GM19351 (cell line): ENCODE measurements at regions not wholly inside any gene's neighbourhood (a gene's known extent, or its start where the extent isn't known, plus 50 kb on each side); places are given as distances from the start of the nearest gene placed in this dataset.
"Not testable (repeated sequence)": the region's sequence is repeated elsewhere in the genome, so short reads cannot be mapped to it uniquely, and the experiment has no call there.

ENCODE experiments used
- ATAC-seq: cut with Tn5 transposase; IDR thresholded peaks from one replicate; pipeline ENCODE4 v1.9.1; 2021; ENCODE audit warnings: mild to moderate bottlenecking, moderate library complexity; ENCODE audit not compliant: unreplicated experiment

GRCh38 chr3:166688665-166689064, 691.4 kb downstream of the ZBBX start:
- no peak for ATAC-seq

- no peak for ATAC-seq
Observed at GRCh38 chr3:166685246-166685645, 694.9 kb downstream of the ZBBX start.

- ATAC-seq, result not testable (repeated sequence)
Observed at GRCh38 chr3:166684077-166684476, 696.0 kb downstream of the ZBBX start.

- ATAC-seq, result no peak
Observed at GRCh38 chr3:166669781-166670180, 710.3 kb downstream of the ZBBX start.

- ATAC-seq, result no peak
Observed at GRCh38 chr3:166663194-166663593, 716.9 kb downstream of the ZBBX start.

- ATAC-seq, result no peak
Observed at GRCh38 chr3:166661621-166662020, 718.5 kb downstream of the ZBBX start.

GRCh38 chr3:166660962-166661361, 719.1 kb downstream of the ZBBX start:
- ATAC-seq, result no peak

GRCh38 chr3:166637984-166638530, 742.0 kb downstream of the ZBBX start:
- ATAC-seq, result no peak

- no peak for ATAC-seq
Observed at GRCh38 chr3:166634091-166634746, 745.9 kb downstream of the ZBBX start.

GRCh38 chr3:166630190-166630589, 749.9 kb downstream of the ZBBX start:
- no peak for ATAC-seq

- no peak for ATAC-seq
Observed at GRCh38 chr3:166613365-166613764, 766.7 kb downstream of the ZBBX start.

GRCh38 chr3:166612761-166613160, 767.3 kb downstream of the ZBBX start:
- ATAC-seq, result not testable (repeated sequence)

- ATAC-seq, result no peak
Observed at GRCh38 chr3:166607933-166608521, 770.8 kb upstream of the BCHE start.

- ATAC-seq, result no peak
Observed at GRCh38 chr3:166606988-166607387, 769.8 kb upstream of the BCHE start.

GRCh38 chr3:166593776-166594175, 756.6 kb upstream of the BCHE start:
- ATAC-seq, result no peak

- ATAC-seq, result no peak
Observed at GRCh38 chr3:166582236-166582635, 745.0 kb upstream of the BCHE start.

- ATAC-seq, result no peak
Observed at GRCh38 chr3:166580561-166580960, 743.3 kb upstream of the BCHE start.

GRCh38 chr3:166575161-166575560, 737.9 kb upstream of the BCHE start:
- ATAC-seq, result no peak

- not testable (repeated sequence) for ATAC-seq
Observed at GRCh38 chr3:166571686-166572085, 734.5 kb upstream of the BCHE start.

GRCh38 chr3:166570102-166570501, 732.9 kb upstream of the BCHE start:
- no peak for ATAC-seq

- no peak for ATAC-seq
Observed at GRCh38 chr3:166569589-166569988, 732.4 kb upstream of the BCHE start.

GRCh38 chr3:166560253-166560652, 723.0 kb upstream of the BCHE start:
- no peak for ATAC-seq

- ATAC-seq, result no peak
Observed at GRCh38 chr3:166556955-166557354, 719.7 kb upstream of the BCHE start.
